PFSK-1 (cell line): ENCODE measurements at regions not wholly inside any gene's neighbourhood (a gene's known extent, or its start where the extent isn't known, plus 50 kb on each side); places are given as distances from the start of the nearest gene placed in this dataset.

Experiments
- FOXP2 ChIP-seq: optimal IDR thresholded peaks from 2 replicates; pipeline ENCODE3; 2011; ENCODE audit warnings: borderline replicate concordance, control low read depth, inconsistent platforms; ENCODE audit not compliant: insufficient read depth; ENCODE audit errors: extremely low read length, extremely low read depth
- POLR2AphosphoS5 ChIP-seq: IDR thresholded peaks from 2 replicates; pipeline ENCODE4 v1.6.1; 2012; ENCODE audit warnings: low read depth, mild to moderate bottlenecking, control low read depth, low read length, moderate library complexity
- SIN3A ChIP-seq: IDR thresholded peaks from 2 replicates; pipeline ENCODE4 v1.6.1; 2012; ENCODE audit warnings: mild to moderate bottlenecking, low read length, moderate library complexity, borderline replicate concordance; ENCODE audit not compliant: insufficient read depth
- TAF1 ChIP-seq: IDR thresholded peaks from 2 replicates; pipeline ENCODE4 v1.6.1; 2012; ENCODE audit warnings: low read length, control low read depth, borderline replicate concordance; ENCODE audit not compliant: insufficient read depth
- TF ChIP-seq, protein P1 (sequence below), 2 experiments: IDR thresholded peaks; 2 replicates each; pipeline versions ENCODE4 v1.6.1 to v1.8.0; 2011 to 2012; ENCODE audit warnings: low read depth in 2 of 2, low read length in 2 of 2, control low read depth in 1 of 2, inconsistent platforms in 1 of 2, mild to moderate bottlenecking in 1 of 2, moderate library complexity in 1 of 2; ENCODE audit not compliant: insufficient read depth in 1 of 2

DNA sequence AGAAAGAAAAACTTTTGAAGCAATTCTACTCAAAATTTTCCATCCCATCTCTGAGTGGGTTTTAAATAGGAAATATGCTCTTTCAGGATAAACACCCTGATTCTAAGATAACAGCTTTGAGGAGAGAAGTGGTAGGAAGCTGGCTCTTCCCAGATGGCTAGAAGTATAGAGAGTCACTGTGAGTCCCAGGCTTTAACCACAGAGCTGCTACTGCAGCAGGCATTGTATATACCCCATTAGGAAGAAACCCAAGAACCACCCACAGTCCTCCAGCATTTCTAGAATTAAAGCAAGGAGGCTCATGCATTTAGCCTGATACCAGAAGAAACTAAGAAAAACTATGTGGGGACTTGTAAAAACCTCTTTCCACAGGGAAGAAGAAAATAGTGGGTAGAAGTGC is 1405.6 kb upstream of the TENM4 start:
- TF ChIP-seq SIN3A: no peak
- TF ChIP-seq, protein P1, sequence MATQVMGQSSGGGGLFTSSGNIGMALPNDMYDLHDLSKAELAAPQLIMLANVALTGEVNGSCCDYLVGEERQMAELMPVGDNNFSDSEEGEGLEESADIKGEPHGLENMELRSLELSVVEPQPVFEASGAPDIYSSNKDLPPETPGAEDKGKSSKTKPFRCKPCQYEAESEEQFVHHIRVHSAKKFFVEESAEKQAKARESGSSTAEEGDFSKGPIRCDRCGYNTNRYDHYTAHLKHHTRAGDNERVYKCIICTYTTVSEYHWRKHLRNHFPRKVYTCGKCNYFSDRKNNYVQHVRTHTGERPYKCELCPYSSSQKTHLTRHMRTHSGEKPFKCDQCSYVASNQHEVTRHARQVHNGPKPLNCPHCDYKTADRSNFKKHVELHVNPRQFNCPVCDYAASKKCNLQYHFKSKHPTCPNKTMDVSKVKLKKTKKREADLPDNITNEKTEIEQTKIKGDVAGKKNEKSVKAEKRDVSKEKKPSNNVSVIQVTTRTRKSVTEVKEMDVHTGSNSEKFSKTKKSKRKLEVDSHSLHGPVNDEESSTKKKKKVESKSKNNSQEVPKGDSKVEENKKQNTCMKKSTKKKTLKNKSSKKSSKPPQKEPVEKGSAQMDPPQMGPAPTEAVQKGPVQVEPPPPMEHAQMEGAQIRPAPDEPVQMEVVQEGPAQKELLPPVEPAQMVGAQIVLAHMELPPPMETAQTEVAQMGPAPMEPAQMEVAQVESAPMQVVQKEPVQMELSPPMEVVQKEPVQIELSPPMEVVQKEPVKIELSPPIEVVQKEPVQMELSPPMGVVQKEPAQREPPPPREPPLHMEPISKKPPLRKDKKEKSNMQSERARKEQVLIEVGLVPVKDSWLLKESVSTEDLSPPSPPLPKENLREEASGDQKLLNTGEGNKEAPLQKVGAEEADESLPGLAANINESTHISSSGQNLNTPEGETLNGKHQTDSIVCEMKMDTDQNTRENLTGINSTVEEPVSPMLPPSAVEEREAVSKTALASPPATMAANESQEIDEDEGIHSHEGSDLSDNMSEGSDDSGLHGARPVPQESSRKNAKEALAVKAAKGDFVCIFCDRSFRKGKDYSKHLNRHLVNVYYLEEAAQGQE (IDR thresholded peaks at IDR 0.05; ENCODE audit: insufficient read depth in 1 of 2, low read depth in 2 of 2, low read length in 2 of 2): no peak
- no peak for TF ChIP-seq TAF1
- TF ChIP-seq POLR2AphosphoS5: no peak

DNA sequence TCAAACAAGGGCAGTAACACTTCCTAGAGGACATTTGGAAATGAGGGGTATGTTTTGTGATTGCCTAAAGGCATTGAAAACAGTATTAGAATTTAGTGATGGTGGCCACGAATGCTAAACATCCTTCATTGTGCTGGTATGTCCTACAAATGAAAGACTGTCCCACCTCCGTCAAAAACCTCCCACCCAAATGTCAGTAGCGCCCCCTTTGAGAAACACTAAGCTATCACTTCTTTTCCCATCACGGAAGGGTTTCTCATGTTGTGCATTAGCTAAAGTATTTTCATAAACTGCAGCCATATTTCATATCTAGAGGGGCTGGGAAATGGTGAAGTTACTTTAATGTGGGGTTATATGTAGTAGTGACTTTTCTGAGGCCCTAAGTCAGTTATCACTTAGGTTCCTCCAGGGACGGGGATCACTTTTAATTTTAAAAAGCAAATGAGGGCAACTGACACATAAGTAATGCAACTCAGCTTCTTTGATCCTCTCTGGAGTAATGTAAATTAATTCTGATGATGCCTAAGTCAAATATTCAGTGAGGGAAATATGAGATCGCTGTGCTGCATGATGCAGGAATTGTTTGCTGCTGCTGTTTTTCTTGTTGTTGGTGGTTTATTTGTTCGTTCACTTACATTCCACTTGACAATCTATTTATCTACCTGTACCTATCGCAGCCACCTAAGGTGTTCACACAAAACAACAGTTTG is 1403.4 kb upstream of the TENM4 start:
- TF ChIP-seq, protein P1 (IDR thresholded peaks at IDR 0.05; ENCODE audit: insufficient read depth in 1 of 2, low read depth in 2 of 2, low read length in 2 of 2): no peak
- no peak for TF ChIP-seq SIN3A
- TF ChIP-seq POLR2AphosphoS5: no peak
- no peak for TF ChIP-seq TAF1
- TF ChIP-seq FOXP2: no peak

DNA sequence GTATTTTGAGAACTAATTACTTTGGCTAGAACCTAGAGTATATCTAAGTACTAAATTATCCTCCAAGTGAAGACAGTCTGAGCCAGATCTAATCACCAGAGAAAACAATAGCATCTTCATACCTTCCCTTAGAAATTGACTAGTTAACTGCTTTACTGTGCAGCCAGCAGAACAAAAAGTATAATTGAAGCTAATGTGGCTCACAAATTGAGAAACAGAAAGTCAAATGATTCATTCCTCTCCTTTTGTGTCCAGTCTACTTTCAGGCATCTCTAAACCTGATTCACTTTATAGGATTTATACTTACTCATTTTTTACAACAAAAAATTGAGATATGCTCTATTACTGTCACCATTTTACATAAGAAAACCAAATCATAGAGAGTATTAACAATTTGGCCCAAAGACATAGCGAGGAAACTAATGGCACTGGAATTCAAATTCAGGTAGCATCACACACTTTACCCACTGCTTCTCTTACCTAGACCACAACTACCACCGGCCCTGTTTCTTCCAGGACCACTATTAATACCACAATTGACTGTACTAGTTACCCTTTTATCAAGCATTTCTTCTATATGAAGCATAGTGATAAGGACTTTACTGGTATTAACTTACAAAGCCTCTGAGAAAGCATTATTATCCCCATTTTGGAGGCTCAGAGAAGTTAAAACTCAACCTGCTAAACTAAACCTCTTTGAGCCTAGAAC is 1402.6 kb upstream of the TENM4 start:
- TF ChIP-seq SIN3A (no peak), POLR2AphosphoS5 (no peak), FOXP2 (no peak), TAF1 (no peak)
- TF ChIP-seq, protein P1 (IDR thresholded peaks at IDR 0.05; ENCODE audit: insufficient read depth in 1 of 2, low read depth in 2 of 2, low read length in 2 of 2): no peak

DNA sequence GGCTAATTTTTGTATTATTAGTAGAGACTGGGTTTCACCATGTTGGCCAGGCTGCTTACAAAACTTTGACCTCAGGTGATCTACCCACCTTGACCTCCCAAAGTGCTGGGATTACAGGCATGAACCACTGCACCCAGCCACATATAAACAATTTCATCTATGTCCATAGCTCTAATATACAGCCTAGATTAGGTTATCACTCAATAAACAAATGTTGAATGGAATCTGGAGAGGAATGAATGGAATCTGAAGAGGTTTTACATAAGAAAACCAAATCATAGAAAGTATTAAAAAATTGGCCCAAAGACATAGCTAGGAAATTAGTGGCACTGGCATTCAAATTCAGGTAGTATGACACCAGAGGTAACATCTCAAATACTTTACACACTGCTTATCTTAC is 1401.4 kb upstream of the TENM4 start:
- TF ChIP-seq TAF1 (no peak), POLR2AphosphoS5 (no peak), FOXP2 (no peak), SIN3A (no peak)
- TF ChIP-seq, protein P1 (IDR thresholded peaks at IDR 0.05; ENCODE audit: insufficient read depth in 1 of 2, low read depth in 2 of 2, low read length in 2 of 2): no peak
